WTC11 (cell line): ENCODE measurements at regions not wholly inside any gene's neighbourhood (a gene's known extent, or its start where the extent isn't known, plus 50 kb on each side); places are given as distances from the start of the nearest gene placed in this dataset.

Experiments used
- ATAC-seq: fragments of 200-7000 bp; cut with Tn5 transposase; 2 replicates; pipeline ENCODE4 v1.10.0; 2021; ENCODE audit warnings: mild to moderate bottlenecking, moderate library complexity
- CTCF ChIA-PET: fragments of 300-600 bp; sonication (Branson Sonifier 250); formaldehyde crosslinking; loops from one replicate; lab custom pipeline; 2021; ENCODE audit warnings: antibody characterized with exemption; lab: Charles Lee
- POLR2A ChIA-PET: fragments of 350-600 bp; sonication (Branson Sonifier 250); formaldehyde crosslinking; loops from one replicate; lab custom pipeline; 2021; ENCODE audit warnings: antibody characterized with exemption; lab: Charles Lee
- DNase-seq: peaks from one replicate; pipeline ENCODE4 v3.0.0; 2021; ENCODE audit warnings: low spot score
- H3K27ac Mint-ChIP-seq: 2 replicates; pipeline ENCODE4 v1.8.0; 2021; ENCODE audit warnings: mixed read lengths
- H3K27me3 Mint-ChIP-seq: 2 replicates; pipeline ENCODE4 v1.8.0; 2021; ENCODE audit warnings: low read depth, mild to moderate bottlenecking, moderate library complexity, mixed read lengths
- H3K36me3 Mint-ChIP-seq: 2 replicates; pipeline ENCODE4 v1.8.0; 2021; ENCODE audit warnings: mixed read lengths
- H3K4me1 Mint-ChIP-seq: 2 replicates; pipeline ENCODE4 v1.8.0; 2022; ENCODE audit warnings: mixed read lengths
- H3K4me3 Mint-ChIP-seq: 2 replicates; pipeline ENCODE4 v1.8.0; 2021; ENCODE audit warnings: mild to moderate bottlenecking, moderate library complexity, mixed read lengths
- H3K9me3 Mint-ChIP-seq: 2 replicates; pipeline ENCODE4 v1.8.0; 2021; ENCODE audit warnings: mixed read lengths
- ATF2 ChIP-seq: sonication (generic); formaldehyde crosslinking; IDR thresholded peaks from 2 replicates; pipeline ENCODE4 v1.8.1; 2022; ENCODE audit warnings: low read depth, missing genetic modification reagents, borderline replicate concordance
- ATF3 ChIP-seq: sonication (generic); formaldehyde crosslinking; conservative IDR thresholded peaks from 2 replicates; pipeline ENCODE4 v1.8.1; 2022; ENCODE audit warnings: mild to moderate bottlenecking, missing genetic modification reagents
- ERG ChIP-seq: fragments of 250-450 bp; sonication (Bioruptor Pico); IDR thresholded peaks from 2 replicates; pipeline ENCODE4 v1.8.0; 2021; ENCODE audit warnings: mild to moderate bottlenecking
- ESRRA ChIP-seq: sonication (generic); formaldehyde crosslinking; IDR thresholded peaks from 2 replicates; pipeline ENCODE4 v1.8.1; 2022; ENCODE audit warnings: mild to moderate bottlenecking, missing genetic modification reagents, borderline replicate concordance
- FOXJ3 ChIP-seq: sonication (generic); formaldehyde crosslinking; IDR thresholded peaks from 2 replicates; pipeline ENCODE4 v1.9.0; 2021; ENCODE audit warnings: missing genetic modification reagents, mild to moderate bottlenecking, borderline replicate concordance
- IRF1 ChIP-seq: sonication (generic); formaldehyde crosslinking; IDR thresholded peaks from 2 replicates; pipeline ENCODE4 v1.8.0; 2023; ENCODE audit warnings: missing genetic modification reagents
- IRF2 ChIP-seq: sonication (generic); formaldehyde crosslinking; IDR thresholded peaks from 2 replicates; pipeline ENCODE4 v1.8.0; 2022; ENCODE audit warnings: low read depth, missing genetic modification reagents, borderline replicate concordance
- NFATC4 ChIP-seq: fragments of 250-450 bp; sonication (Bioruptor Pico); IDR thresholded peaks from 2 replicates; pipeline ENCODE4 v1.9.0; 2021; ENCODE audit warnings: mild to moderate bottlenecking
- NFE2L1 ChIP-seq: sonication (generic); formaldehyde crosslinking; IDR thresholded peaks from 2 replicates; pipeline ENCODE4 v1.8.1; 2023; ENCODE audit warnings: missing genetic modification reagents
- NFYB ChIP-seq: sonication (generic); formaldehyde crosslinking; conservative IDR thresholded peaks from 2 replicates; pipeline ENCODE4 v1.8.0; 2022; ENCODE audit warnings: low read depth, missing genetic modification reagents
- NR2C2 ChIP-seq: sonication (generic); formaldehyde crosslinking; IDR thresholded peaks from 2 replicates; pipeline ENCODE4 v1.8.0; 2022; ENCODE audit warnings: mild to moderate bottlenecking, missing genetic modification reagents
- SMAD4 ChIP-seq: sonication (generic); formaldehyde crosslinking; IDR thresholded peaks from 2 replicates; pipeline ENCODE4 v1.8.0; 2022; ENCODE audit warnings: mild to moderate bottlenecking, missing genetic modification reagents
- SP1 ChIP-seq: sonication (generic); formaldehyde crosslinking; conservative IDR thresholded peaks from 2 replicates; pipeline ENCODE4 v1.8.1; 2022; ENCODE audit warnings: missing genetic modification reagents
- ZBTB21 ChIP-seq: sonication (generic); formaldehyde crosslinking; IDR thresholded peaks from 2 replicates; pipeline ENCODE4 v1.8.1; 2023; ENCODE audit warnings: mild to moderate bottlenecking, missing genetic modification reagents, borderline replicate concordance
- ZMAT4 ChIP-seq: fragments of 250-450 bp; sonication (Bioruptor Pico); IDR thresholded peaks from 2 replicates; pipeline ENCODE4 v1.9.0; 2021; ENCODE audit warnings: mild to moderate bottlenecking
- ZNF263 ChIP-seq: sonication (generic); formaldehyde crosslinking; IDR thresholded peaks from 2 replicates; pipeline ENCODE4 v1.8.1; 2022; ENCODE audit warnings: low read depth, mild to moderate bottlenecking, moderate library complexity, missing genetic modification reagents
- ZNF671 ChIP-seq: fragments of 250-450 bp; sonication (Bioruptor Pico); IDR thresholded peaks from 2 replicates; pipeline ENCODE4 v1.8.0; 2021; ENCODE audit warnings: mild to moderate bottlenecking
- TF ChIP-seq, protein P1 (sequence below): sonication (generic); formaldehyde crosslinking; IDR thresholded peaks from 2 replicates; pipeline ENCODE4 v1.8.0; 2022; ENCODE audit warnings: mild to moderate bottlenecking, missing genetic modification reagents
- TF ChIP-seq, protein P2 (sequence below): sonication (generic); formaldehyde crosslinking; IDR thresholded peaks from 2 replicates; pipeline ENCODE4 v1.8.1; 2023; ENCODE audit warnings: mild to moderate bottlenecking, missing genetic modification reagents

GRCh38 chr9:107933516-107933915 lies 443.9 kb upstream of the KLF4 start:
- H3K4me3 Mint-ChIP-seq = no peak overlapping the region
- TF ChIP-seq SMAD4 (CRISPR knock-in tag) = no peak
- TF ChIP-seq IRF2 (CRISPR knock-in tag) = no peak
- no peak for TF ChIP-seq ATF2 (CRISPR knock-in tag)
- no peak for TF ChIP-seq ERG (CRISPR knock-in tag)
- no peak for TF ChIP-seq NFYB (CRISPR knock-in tag)
- TF ChIP-seq ZBTB21 = no peak
- no peak for TF ChIP-seq ZNF263
- no peak for TF ChIP-seq NFATC4 (CRISPR knock-in tag)
- TF ChIP-seq, protein P1, sequence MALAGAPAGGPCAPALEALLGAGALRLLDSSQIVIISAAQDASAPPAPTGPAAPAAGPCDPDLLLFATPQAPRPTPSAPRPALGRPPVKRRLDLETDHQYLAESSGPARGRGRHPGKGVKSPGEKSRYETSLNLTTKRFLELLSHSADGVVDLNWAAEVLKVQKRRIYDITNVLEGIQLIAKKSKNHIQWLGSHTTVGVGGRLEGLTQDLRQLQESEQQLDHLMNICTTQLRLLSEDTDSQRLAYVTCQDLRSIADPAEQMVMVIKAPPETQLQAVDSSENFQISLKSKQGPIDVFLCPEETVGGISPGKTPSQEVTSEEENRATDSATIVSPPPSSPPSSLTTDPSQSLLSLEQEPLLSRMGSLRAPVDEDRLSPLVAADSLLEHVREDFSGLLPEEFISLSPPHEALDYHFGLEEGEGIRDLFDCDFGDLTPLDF = no peak
- no peak for TF ChIP-seq SP1 (CRISPR knock-in tag)
- TF ChIP-seq NR2C2 (CRISPR knock-in tag) = no peak
- TF ChIP-seq ESRRA = no peak
- TF ChIP-seq ATF3 (CRISPR knock-in tag) = no peak
- no peak for TF ChIP-seq FOXJ3
- TF ChIP-seq, all 79 proteins: peak for 0
- Mint-ChIP-seq H3K9me3 (peaks cover 9% of the 10 kb centered on the region), H3K27me3 (no peaks in the 10 kb centered on the region; the same call in 1 of the 2 replicates), H3K4me1 (0 out of 2 replicates have a peak, but pooled peaks cover 4% of the 10 kb centered on the region), H3K36me3 (no peaks in the 10 kb centered on the region), H3K27ac (no peak overlapping the region)
- DNase-seq = no peak
- ChIA-PET CTCF (interaction anchor here (0.6 kb wide), 1 partner anchor 163 kb away, joined by 3 read pairs; no protein-coding TSS in a partner anchor), POLR2A (no interaction called here)
- ATAC-seq = no peak

- ATAC-seq (no peak), DNase-seq (no peak)
- Mint-ChIP-seq H3K4me3 (no peak overlapping the region), H3K4me1 (0 out of 2 replicates have a peak, but pooled peaks cover 4% of the 10 kb centered on the region), H3K27me3 (no peaks in the 10 kb centered on the region; the same call in 1 of the 2 replicates), H3K27ac (no peak overlapping the region), H3K9me3 (peaks cover 9% of the 10 kb centered on the region), H3K36me3 (no peaks in the 10 kb centered on the region)
- CTCF ChIA-PET = interaction anchor here (0.6 kb wide), 1 partner anchor 163 kb away, joined by 3 read pairs; no protein-coding TSS in a partner anchor
- POLR2A ChIA-PET = no interaction called here
- TF ChIP-seq IRF1 = no peak
- no peak for TF ChIP-seq ZMAT4 (CRISPR knock-in tag)
- TF ChIP-seq ZNF671 = no peak
- TF ChIP-seq, protein P2, sequence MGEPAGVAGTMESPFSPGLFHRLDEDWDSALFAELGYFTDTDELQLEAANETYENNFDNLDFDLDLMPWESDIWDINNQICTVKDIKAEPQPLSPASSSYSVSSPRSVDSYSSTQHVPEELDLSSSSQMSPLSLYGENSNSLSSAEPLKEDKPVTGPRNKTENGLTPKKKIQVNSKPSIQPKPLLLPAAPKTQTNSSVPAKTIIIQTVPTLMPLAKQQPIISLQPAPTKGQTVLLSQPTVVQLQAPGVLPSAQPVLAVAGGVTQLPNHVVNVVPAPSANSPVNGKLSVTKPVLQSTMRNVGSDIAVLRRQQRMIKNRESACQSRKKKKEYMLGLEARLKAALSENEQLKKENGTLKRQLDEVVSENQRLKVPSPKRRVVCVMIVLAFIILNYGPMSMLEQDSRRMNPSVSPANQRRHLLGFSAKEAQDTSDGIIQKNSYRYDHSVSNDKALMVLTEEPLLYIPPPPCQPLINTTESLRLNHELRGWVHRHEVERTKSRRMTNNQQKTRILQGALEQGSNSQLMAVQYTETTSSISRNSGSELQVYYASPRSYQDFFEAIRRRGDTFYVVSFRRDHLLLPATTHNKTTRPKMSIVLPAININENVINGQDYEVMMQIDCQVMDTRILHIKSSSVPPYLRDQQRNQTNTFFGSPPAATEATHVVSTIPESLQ (CRISPR knock-in tag) = no peak
- TF ChIP-seq NFE2L1 = no peak
- TF ChIP-seq, protein P1 = no peak
Measured at GRCh38 chr9:107933097-107933496, 443.5 kb upstream of the KLF4 start.
